ENCODE measurements at regions not wholly inside any gene's neighbourhood (a gene's known extent, or its start where the extent isn't known, plus 50 kb on each side); places are given as distances from the start of the nearest gene placed in this dataset.
A peak's percentile ranks its signal among the peaks of the same experiment; 100 is the strongest.

DNA sequence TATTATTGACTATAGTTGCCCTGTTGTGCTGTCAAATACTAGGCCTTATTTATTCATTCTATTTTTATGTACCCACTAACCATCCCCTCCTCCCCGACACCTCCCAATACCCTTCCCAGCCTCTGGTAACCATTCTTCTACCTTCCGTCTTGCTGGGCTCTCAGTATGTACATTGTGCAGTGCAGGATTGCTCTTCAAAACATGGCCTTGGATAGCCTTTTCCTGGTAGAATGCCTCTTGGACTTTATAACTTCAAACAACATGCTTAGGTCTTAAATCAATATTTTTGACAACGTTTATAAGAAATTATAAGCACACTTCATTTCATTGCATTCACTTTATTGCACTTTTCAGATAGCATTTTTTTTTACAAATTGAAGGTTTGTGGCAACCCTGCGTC is 172.6 kb upstream of the ACTBL2 start:
- no peak for TF ChIP-seq EZH2 (optimal IDR thresholded peaks at IDR 0.05; ENCODE audit: low read depth, low read length)
- TF ChIP-seq CTCF (IDR thresholded peaks at IDR 0.05; ENCODE audit: low read length), result no peak
- no peak for TF ChIP-seq EZH2phosphoT487 (IDR thresholded peaks at IDR 0.05; ENCODE audit: low read length)
- no peak overlapping the region for H3K27ac ChIP-seq (ENCODE audit: low read length)
- H3K36me3 ChIP-seq (replicated peaks; ENCODE audit: insufficient read depth, low read length), result no peaks in the 10 kb centered on the region
- no peak overlapping the region for H3K4me2 ChIP-seq (ENCODE audit: low read depth, low read length)
- no peaks in the 10 kb centered on the region for H4K20me1 ChIP-seq (ENCODE audit: insufficient read depth, low read length)
- H3K4me3 ChIP-seq (ENCODE audit: low read length), result no peak overlapping the region
- no peak for DNase-seq
- H3K9me3 ChIP-seq (replicated peaks; ENCODE audit: insufficient read depth, low read length), result no peaks in the 10 kb centered on the region
- H3K9me2 ChIP-seq (replicated peaks; ENCODE audit: insufficient read depth, low read length), result no peaks in the 10 kb centered on the region
- no peaks in the 10 kb centered on the region for H3F3A ChIP-seq (ENCODE audit: insufficient read depth, low read length)
- no peaks in the 10 kb centered on the region for H3K4me1 ChIP-seq (ENCODE audit: low read length)
- H3K79me2 ChIP-seq (ENCODE audit: low read length), result no peaks in the 10 kb centered on the region
- no peak overlapping the region for H3K9ac ChIP-seq (ENCODE audit: low read length)
- H2AFZ ChIP-seq (ENCODE audit: low read length), result no peak overlapping the region
- no peaks in the 10 kb centered on the region for H3K27me3 ChIP-seq (replicated peaks; ENCODE audit: insufficient read depth, low read length)

DNA sequence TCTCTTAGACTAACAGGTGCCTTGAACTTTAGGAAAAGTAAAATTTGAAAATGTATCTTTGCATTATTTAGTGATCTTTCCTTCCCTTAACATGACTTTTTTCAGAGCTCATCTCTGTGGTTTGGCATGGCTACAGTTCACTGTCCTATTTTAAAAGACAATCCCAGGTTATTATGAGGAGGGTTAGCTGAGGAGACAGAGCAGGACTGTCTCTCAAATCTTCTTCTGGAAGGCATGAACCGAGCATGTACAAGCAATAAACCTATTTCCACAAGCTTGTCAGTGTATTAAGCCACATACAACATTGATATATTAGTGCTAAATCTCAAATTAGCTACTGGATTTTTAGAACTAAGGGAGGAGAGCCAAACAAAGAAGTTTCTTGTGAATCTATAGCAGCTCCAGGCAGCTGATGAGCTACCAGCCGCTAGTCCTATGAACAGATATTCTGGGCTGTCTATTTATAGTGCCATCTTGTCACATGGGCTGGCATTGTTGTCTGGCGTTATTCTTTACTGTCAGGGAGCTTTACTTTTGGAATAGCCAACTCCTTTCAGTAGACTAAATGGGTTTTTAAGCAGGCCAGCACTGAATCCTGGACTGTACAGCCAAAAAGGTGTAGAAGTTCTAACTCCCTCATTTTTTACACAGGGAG is 171.2 kb upstream of the ACTBL2 start:
- Histone ChIP-seq H3K4me3 (ENCODE audit: low read length) (no peak overlapping the region), H3K4me2 (ENCODE audit: low read depth, low read length) (no peak overlapping the region), H3K36me3 (replicated peaks; ENCODE audit: insufficient read depth, low read length) (no peaks in the 10 kb centered on the region), H2AFZ (ENCODE audit: low read length) (no peak overlapping the region), H3K27ac (ENCODE audit: low read length) (no peak overlapping the region), H3K27me3 (replicated peaks; ENCODE audit: insufficient read depth, low read length) (no peaks in the 10 kb centered on the region), H3K9me3 (replicated peaks; ENCODE audit: insufficient read depth, low read length) (no peaks in the 10 kb centered on the region), H3F3A (ENCODE audit: insufficient read depth, low read length) (no peaks in the 10 kb centered on the region), H3K9me2 (replicated peaks; ENCODE audit: insufficient read depth, low read length) (no peaks in the 10 kb centered on the region), H4K20me1 (ENCODE audit: insufficient read depth, low read length) (no peaks in the 10 kb centered on the region), H3K9ac (ENCODE audit: low read length) (no peak overlapping the region), H3K4me1 (ENCODE audit: low read length) (no peaks in the 10 kb centered on the region), H3K79me2 (ENCODE audit: low read length) (no peaks in the 10 kb centered on the region)
- no peak for DNase-seq
- TF ChIP-seq CTCF (IDR thresholded peaks at IDR 0.05; ENCODE audit: low read length), result no peak

DNA sequence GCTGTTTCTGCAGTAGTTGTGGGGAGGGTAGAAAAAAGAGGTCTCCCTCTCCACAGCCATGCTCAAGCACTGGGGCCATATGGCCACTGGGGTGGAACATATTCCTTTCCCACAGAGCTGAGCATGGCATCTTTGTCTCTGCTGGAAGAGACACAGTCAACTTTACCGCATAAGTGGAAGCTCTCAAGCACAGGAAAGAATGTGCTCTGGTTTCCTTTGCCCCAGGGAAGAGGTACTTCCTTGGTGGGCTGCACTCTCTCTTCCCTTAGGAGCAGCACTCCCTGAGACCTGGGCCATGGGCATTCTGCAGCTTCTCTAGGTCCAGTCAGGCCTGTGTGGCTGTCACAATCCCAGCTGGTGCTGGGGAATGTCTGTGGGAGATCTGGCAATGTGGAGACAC is 168.5 kb upstream of the ACTBL2 start:
- no peaks in the 10 kb centered on the region for H3K4me1 ChIP-seq (ENCODE audit: low read length)
- H3K9me3 ChIP-seq (replicated peaks; ENCODE audit: insufficient read depth, low read length), result no peaks in the 10 kb centered on the region
- H3K36me3 ChIP-seq (replicated peaks; ENCODE audit: insufficient read depth, low read length), result no peaks in the 10 kb centered on the region
- H3K27ac ChIP-seq (ENCODE audit: low read length), result no peak overlapping the region
- peak overlapping the region; percentile 61; the same call in 1 of the 2 replicates for H2AFZ ChIP-seq (ENCODE audit: low read length)
- no peak overlapping the region for H3K9ac ChIP-seq (ENCODE audit: low read length)
- no peaks in the 10 kb centered on the region for H3K9me2 ChIP-seq (replicated peaks; ENCODE audit: insufficient read depth, low read length)
- no peak overlapping the region for H3K4me3 ChIP-seq (ENCODE audit: low read length)
- H4K20me1 ChIP-seq (ENCODE audit: insufficient read depth, low read length), result no peaks in the 10 kb centered on the region
- no peaks in the 10 kb centered on the region for H3K27me3 ChIP-seq (replicated peaks; ENCODE audit: insufficient read depth, low read length)
- TF ChIP-seq CTCF (IDR thresholded peaks at IDR 0.05; ENCODE audit: low read length) (no peak), EZH2phosphoT487 (IDR thresholded peaks at IDR 0.05; ENCODE audit: low read length) (no peak), EZH2 (optimal IDR thresholded peaks at IDR 0.05; ENCODE audit: low read depth, low read length) (no peak)
- no peaks in the 10 kb centered on the region for H3K79me2 ChIP-seq (ENCODE audit: low read length)
- DNase-seq, result no peak
- H3K4me2 ChIP-seq (ENCODE audit: low read depth, low read length), result no peak overlapping the region
- no peaks in the 10 kb centered on the region for H3F3A ChIP-seq (ENCODE audit: insufficient read depth, low read length)

Data from MM.1S (cell line).